H9 (cell line): ENCODE measurements at regions not wholly inside any gene's neighbourhood (a gene's known extent, or its start where the extent isn't known, plus 50 kb on each side); places are given as distances from the start of the nearest gene placed in this dataset.

Source experiments
- DNase-seq: peaks from one replicate; pipeline ENCODE4 v3.0.0-alpha.2; 2017
- H2AFZ ChIP-seq: one replicate; pipeline ENCODE4 v1.6.1; 2013; ENCODE audit warnings: mild to moderate bottlenecking, low read length, control low read depth, moderate library complexity
- H2AK5ac ChIP-seq: 2 replicates; pipeline ENCODE4 v1.6.1; 2013; ENCODE audit warnings: low read length, control low read depth, mixed read lengths; ENCODE audit not compliant: insufficient read length
- H2BK120ac ChIP-seq: one replicate; pipeline ENCODE4 v1.6.1; 2013; ENCODE audit warnings: low read depth, mild to moderate bottlenecking, low read length, control low read depth, inconsistent platforms; ENCODE audit not compliant: poor library complexity, severe bottlenecking
- H2BK12ac ChIP-seq: 2 replicates; pipeline ENCODE4 v1.6.1; 2013; ENCODE audit warnings: low read length, control low read depth, mixed read lengths, low read depth; ENCODE audit not compliant: insufficient read length
- H2BK15ac ChIP-seq: 2 replicates; pipeline ENCODE4 v1.6.1; 2013; ENCODE audit warnings: low read depth, low read length, control low read depth
- H2BK20ac ChIP-seq: one replicate; pipeline ENCODE4 v1.6.1; 2013; ENCODE audit warnings: low read depth, mild to moderate bottlenecking, low read length, control low read depth, inconsistent platforms; ENCODE audit not compliant: poor library complexity, severe bottlenecking
- H2BK5ac ChIP-seq: 2 replicates; pipeline ENCODE4 v1.6.1; 2013; ENCODE audit warnings: low read length, control low read depth, mixed read lengths; ENCODE audit not compliant: insufficient read length
- H3K14ac ChIP-seq: 2 replicates; pipeline ENCODE4 v1.6.1; 2013; ENCODE audit warnings: low read length, control low read depth; ENCODE audit not compliant: insufficient read depth
- H3K18ac ChIP-seq: 2 replicates; pipeline ENCODE4 v1.6.1; 2013; ENCODE audit warnings: low read depth, mild to moderate bottlenecking, mixed read lengths, low read length, control low read depth; ENCODE audit not compliant: insufficient read length
- H3K23ac ChIP-seq: 2 replicates; pipeline ENCODE4 v1.6.1; 2013; ENCODE audit warnings: low read length, control low read depth, mixed read lengths, low read depth; ENCODE audit not compliant: insufficient read length
- H3K23me2 ChIP-seq: 2 replicates; pipeline ENCODE4 v1.6.1; 2013; ENCODE audit warnings: low read depth, mild to moderate bottlenecking, mixed read lengths, low read length, control low read depth; ENCODE audit not compliant: insufficient read length, poor library complexity, severe bottlenecking
- H3K27ac ChIP-seq: 2 replicates; pipeline ENCODE4 v1.5.1; 2013; ENCODE audit warnings: low read length, control low read depth, mixed read lengths, low read depth; ENCODE audit not compliant: insufficient read length
- H3K27me3 ChIP-seq: 2 replicates; pipeline ENCODE4 v1.6.1; 2013; ENCODE audit warnings: low read length, control low read depth, inconsistent platforms; ENCODE audit not compliant: insufficient read depth
- H3K4ac ChIP-seq: 2 replicates; pipeline ENCODE4 v1.6.1; 2013; ENCODE audit warnings: low read depth, mild to moderate bottlenecking, control low read depth, inconsistent platforms, low read length, moderate library complexity
- H3K4me1 ChIP-seq: 2 replicates; pipeline ENCODE4 v1.6.1; 2013; ENCODE audit warnings: low read length, control low read depth, inconsistent platforms; ENCODE audit not compliant: insufficient read depth
- H3K4me2 ChIP-seq: 2 replicates; pipeline ENCODE4 v1.6.1; 2013; ENCODE audit warnings: low read length, control low read depth, mixed read lengths; ENCODE audit not compliant: insufficient read length, insufficient read depth
- H3K56ac ChIP-seq: 2 replicates; pipeline ENCODE4 v1.6.1; 2013; ENCODE audit warnings: low read depth, mild to moderate bottlenecking, mixed read lengths, low read length, control low read depth; ENCODE audit not compliant: insufficient read length
- H3K79me1 ChIP-seq: 2 replicates; pipeline ENCODE4 v1.6.1; 2013; ENCODE audit warnings: low read depth, mild to moderate bottlenecking, moderate library complexity, low read length, control low read depth, inconsistent platforms; ENCODE audit not compliant: insufficient read depth, poor library complexity, severe bottlenecking
- H3K79me2 ChIP-seq: 2 replicates; pipeline ENCODE4 v1.6.1; 2013; ENCODE audit warnings: low read length, control low read depth, inconsistent platforms; ENCODE audit not compliant: insufficient read depth
- H3K9ac ChIP-seq: 2 replicates; pipeline ENCODE4 v1.6.1; 2013; ENCODE audit warnings: low read length, control low read depth, mixed read lengths; ENCODE audit not compliant: insufficient read length; ENCODE audit errors: extremely low read depth
- H3K9me3 ChIP-seq: one replicate; pipeline ENCODE4 v1.6.1; 2013; ENCODE audit warnings: low read depth, low read length, inconsistent platforms; ENCODE audit not compliant: control insufficient read depth
- H3T11ph ChIP-seq: one replicate; pipeline ENCODE4 v1.6.1; 2013; ENCODE audit warnings: mild to moderate bottlenecking, low read length, control low read depth, inconsistent platforms
- H4K20me1 ChIP-seq: one replicate; pipeline ENCODE4 v1.6.1; 2013; ENCODE audit not compliant: control insufficient read depth, insufficient read length, insufficient read depth
- H4K5ac ChIP-seq: 2 replicates; pipeline ENCODE4 v1.6.1; 2013; ENCODE audit warnings: low read depth, mild to moderate bottlenecking, mixed read lengths, low read length, control low read depth; ENCODE audit not compliant: insufficient read length
- H4K8ac ChIP-seq: replicated peaks from 2 replicates; pipeline ENCODE4 v1.6.1; 2013; ENCODE audit warnings: low read length, control low read depth, mixed read lengths, low read depth; ENCODE audit not compliant: insufficient read length
- H4K91ac ChIP-seq: 2 replicates; pipeline ENCODE4 v1.6.1; 2013; ENCODE audit warnings: low read depth, mild to moderate bottlenecking, moderate library complexity, mixed read lengths, low read length, control low read depth; ENCODE audit not compliant: insufficient read length
- H3K27ac Mint-ChIP-seq, 3 experiments: 2 replicates in 2 of 3; 3 replicates in 1 of 3; pipeline ENCODE4 v1.8.0; 2020 to 2021; ENCODE audit warnings: mixed read lengths in 3 of 3, mild to moderate bottlenecking in 1 of 3, moderate library complexity in 1 of 3
- H3K27me3 Mint-ChIP-seq: 2 replicates; pipeline ENCODE4 v1.8.0; 2021; ENCODE audit warnings: low read depth, mild to moderate bottlenecking, moderate library complexity, mixed read lengths
- H3K36me3 Mint-ChIP-seq, 3 experiments: 2 replicates in 2 of 3; 3 replicates in 1 of 3; pipeline ENCODE4 v1.8.0; 2020 to 2021; ENCODE audit warnings: low read depth in 3 of 3, mixed read lengths in 3 of 3; ENCODE audit not compliant: insufficient read depth in 1 of 3
- H3K4me1 Mint-ChIP-seq, 2 experiments: 2 replicates each; pipeline ENCODE4 v1.8.0; 2020; ENCODE audit warnings: mixed read lengths in 2 of 2
- H3K4me3 Mint-ChIP-seq, 2 experiments: 2 replicates in 1 of 2; 3 replicates in 1 of 2; pipeline ENCODE4 v1.8.0; 2020 to 2021; ENCODE audit warnings: mild to moderate bottlenecking in 2 of 2, mixed read lengths in 2 of 2, moderate library complexity in 1 of 2
- H3K9me3 Mint-ChIP-seq, 2 experiments: 2 replicates in 1 of 2; 3 replicates in 1 of 2; pipeline ENCODE4 v1.8.0; 2020; ENCODE audit warnings: mild to moderate bottlenecking in 2 of 2, mixed read lengths in 2 of 2, moderate library complexity in 1 of 2
- WGBS: extraction: QIAGEN DNeasy Blood & Tissue Kit; methylation state at CpG from one replicate; pipeline ENCODE4 v1.1.7; 2013; ENCODE audit warnings: missing lambda C conversion rate, low lambda C conversion rate, mixed read lengths; ENCODE audit not compliant: insufficient read length; ENCODE audit errors: extremely low coverage; 5-methylcytosine and 5-hydroxymethylcytosine counted together
- TF ChIP-seq, protein P1 (sequence below): fragments of 200-600 bp; sonication (generic); conservative IDR thresholded peaks from 3 replicates; pipeline ENCODE4 v1.8.0; 2021; ENCODE audit warnings: antibody characterized with exemption, mild to moderate bottlenecking

DNA sequence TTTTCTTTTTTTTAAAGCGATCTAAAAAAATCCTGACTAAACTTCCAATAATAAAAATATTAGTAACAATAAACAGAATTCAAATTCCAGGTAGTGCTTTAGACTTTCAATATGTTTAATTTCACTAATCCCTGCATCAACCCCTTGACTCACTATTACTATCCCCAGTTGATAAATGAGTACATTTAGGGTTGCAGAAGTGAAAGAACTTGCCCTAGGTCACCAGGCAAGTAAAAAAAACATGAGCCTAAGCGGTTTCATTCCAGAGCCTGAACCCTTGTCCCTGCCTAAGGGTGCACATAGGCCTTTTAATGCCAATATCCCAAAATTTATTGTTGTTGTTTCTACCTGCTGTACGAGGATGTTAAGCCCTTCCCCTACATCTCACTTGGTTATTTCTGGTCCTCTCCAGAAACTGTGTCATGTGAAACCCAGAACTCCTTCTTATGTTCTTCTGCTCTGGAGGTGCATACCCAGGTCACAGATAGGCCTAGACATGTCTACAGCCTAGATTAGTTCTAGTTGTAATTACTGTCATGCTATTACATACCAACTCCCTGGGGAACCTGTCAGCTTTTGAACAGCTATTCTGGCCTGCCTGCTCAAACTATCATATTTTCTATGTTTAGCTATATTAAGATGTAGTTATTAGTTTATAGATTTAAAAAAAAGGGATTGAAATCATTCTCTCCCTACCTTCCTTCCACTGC, 244.5 kb upstream of the PITX2 start:
- Histone ChIP-seq H3K79me1 (no peaks in the 10 kb centered on the region), H3T11ph (no peak overlapping the region), H3K4ac (no peak overlapping the region), H3K9me3 (no peaks in the 10 kb centered on the region), H4K8ac (no peak overlapping the region), H3K18ac (no peak overlapping the region), H3K23me2 (no peaks in the 10 kb centered on the region), H4K91ac (no peak overlapping the region), H2BK5ac (no peak overlapping the region), H3K9ac (no peak overlapping the region), H3K27me3 (no peaks in the 10 kb centered on the region), H2BK20ac (no peak overlapping the region), H2AK5ac (no peak overlapping the region), H2BK15ac (no peak overlapping the region), H3K27ac (no peak overlapping the region), H3K4me1 (no peaks in the 10 kb centered on the region), H3K4me2 (no peak overlapping the region), H2BK12ac (no peak overlapping the region), H4K20me1 (no peaks in the 10 kb centered on the region), H2AFZ (no peak overlapping the region), H4K5ac (no peak overlapping the region), H2BK120ac (no peak overlapping the region), H3K23ac (no peak overlapping the region), H3K56ac (no peak overlapping the region), H3K14ac (no peak overlapping the region), H3K79me2 (no peaks in the 10 kb centered on the region)
- no CpG with 5 or more reads among the region's 3 CpGs for whole genome bisulfite sequencing
- Mint-ChIP-seq H3K4me1 (no peaks in the 10 kb centered on the region), H3K27me3 (no peaks in the 10 kb centered on the region), H3K9me3 (no peaks in the 10 kb centered on the region), H3K27ac (no peak overlapping the region), H3K36me3 (no peaks in the 10 kb centered on the region), H3K4me3 (no peak overlapping the region)
- TF ChIP-seq, protein P1, sequence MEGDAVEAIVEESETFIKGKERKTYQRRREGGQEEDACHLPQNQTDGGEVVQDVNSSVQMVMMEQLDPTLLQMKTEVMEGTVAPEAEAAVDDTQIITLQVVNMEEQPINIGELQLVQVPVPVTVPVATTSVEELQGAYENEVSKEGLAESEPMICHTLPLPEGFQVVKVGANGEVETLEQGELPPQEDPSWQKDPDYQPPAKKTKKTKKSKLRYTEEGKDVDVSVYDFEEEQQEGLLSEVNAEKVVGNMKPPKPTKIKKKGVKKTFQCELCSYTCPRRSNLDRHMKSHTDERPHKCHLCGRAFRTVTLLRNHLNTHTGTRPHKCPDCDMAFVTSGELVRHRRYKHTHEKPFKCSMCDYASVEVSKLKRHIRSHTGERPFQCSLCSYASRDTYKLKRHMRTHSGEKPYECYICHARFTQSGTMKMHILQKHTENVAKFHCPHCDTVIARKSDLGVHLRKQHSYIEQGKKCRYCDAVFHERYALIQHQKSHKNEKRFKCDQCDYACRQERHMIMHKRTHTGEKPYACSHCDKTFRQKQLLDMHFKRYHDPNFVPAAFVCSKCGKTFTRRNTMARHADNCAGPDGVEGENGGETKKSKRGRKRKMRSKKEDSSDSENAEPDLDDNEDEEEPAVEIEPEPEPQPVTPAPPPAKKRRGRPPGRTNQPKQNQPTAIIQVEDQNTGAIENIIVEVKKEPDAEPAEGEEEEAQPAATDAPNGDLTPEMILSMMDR = no peak
- no peak for DNase-seq
